Urothelium cell line (cell line): ENCODE measurements at regions not wholly inside any gene's neighbourhood (a gene's known extent, or its start where the extent isn't known, plus 50 kb on each side); places are given as distances from the start of the nearest gene placed in this dataset.

ENCODE experiments used
- DNase-seq: peaks from one replicate; pipeline ENCODE4 v3.0.0; 2011; ENCODE audit warnings: low spot score, mixed read lengths
- FAIRE-seq: peaks from 2 replicates; lab custom pipeline; 2011; peaks lifted over from hg19 to GRCh38; lab: Jason Lieb, UNC

DNA sequence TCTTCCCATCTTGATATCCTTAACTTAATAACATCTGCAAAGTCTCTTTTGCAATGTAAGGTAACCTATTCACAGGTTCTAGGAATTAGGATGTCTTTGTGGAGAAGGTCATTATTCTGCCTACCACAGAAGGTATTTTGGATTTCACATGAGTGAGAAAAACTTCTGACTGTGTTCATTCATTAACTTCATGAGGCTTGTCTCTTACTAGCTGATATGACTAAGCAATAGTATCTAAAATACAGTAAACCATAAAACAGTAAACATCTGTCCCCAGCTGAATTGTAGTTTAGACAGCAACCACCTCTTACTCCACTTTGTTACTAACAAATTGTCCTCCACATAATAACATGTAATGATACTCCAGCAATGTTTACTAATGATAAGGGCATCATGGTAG, 198.1 kb downstream of the SEC23A start:
- no peak for DNase-seq
- no peak for FAIRE-seq

GRCh38 chr14:38901791-38902190, 201.2 kb downstream of the SEC23A start:
- FAIRE-seq: no peak
- no peak for DNase-seq

- FAIRE-seq: no peak
- DNase-seq: no peak
Measured at GRCh38 chr14:38900887-38901286, 202.1 kb downstream of the SEC23A start.

DNA sequence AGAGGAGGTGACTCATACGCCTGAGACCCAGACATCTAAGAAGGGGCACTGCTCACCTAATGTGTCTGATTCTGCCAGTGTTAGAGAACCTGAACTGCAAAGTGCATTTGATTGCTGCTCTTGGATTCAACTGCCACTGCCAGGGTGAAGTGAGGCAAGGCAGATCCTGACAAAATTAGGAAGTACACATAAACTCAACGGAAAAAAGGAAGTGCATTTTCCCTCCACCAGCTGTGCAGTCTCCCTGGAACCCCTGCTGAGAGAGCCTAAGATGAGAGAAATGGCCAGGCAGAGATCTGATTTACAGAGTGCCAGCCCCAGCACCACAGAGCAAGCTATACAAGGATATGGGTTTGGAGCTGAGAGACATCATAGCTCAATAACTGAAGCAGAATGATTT, 215.3 kb downstream of the SEC23A start:
- FAIRE-seq: no peak
- DNase-seq: no peak

DNA sequence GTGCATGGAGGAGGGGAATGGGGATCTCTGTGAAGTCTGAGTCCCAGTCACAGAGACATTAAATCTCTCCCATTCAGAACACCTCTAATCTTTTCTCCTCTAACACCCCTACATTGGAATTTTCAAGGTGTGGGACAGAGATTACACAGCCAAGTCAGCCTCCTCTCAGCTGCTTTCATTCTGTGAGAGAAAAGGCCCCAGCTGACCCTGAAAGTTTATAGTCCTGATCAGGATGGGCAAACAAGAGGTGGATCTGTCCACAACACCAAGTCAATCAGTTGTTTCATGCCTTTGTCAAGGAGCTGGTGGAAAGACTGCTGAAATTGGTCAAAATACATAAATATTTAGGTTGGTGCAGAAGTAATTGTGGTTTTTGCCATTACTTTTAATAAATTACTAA, 218.9 kb downstream of the SEC23A start:
- FAIRE-seq: no peak

GRCh38 chr14:38883127-38883526, 219.9 kb downstream of the SEC23A start:
- DNase-seq (no peak), FAIRE-seq (no peak)

More for the DNA sequence above, 218.9 kb downstream of the SEC23A start:
- DNase-seq: no peak

GRCh38 chr14:38882533-38882932, 220.5 kb downstream of the SEC23A start:
- FAIRE-seq: no peak
- DNase-seq: no peak

- FAIRE-seq (no peak), DNase-seq (no peak)
Measured at GRCh38 chr14:38880643-38881524, 222.2 kb downstream of the SEC23A start.

GRCh38 chr14:38877744-38878388, 225.2 kb downstream of the SEC23A start:
- FAIRE-seq: no peak
- no peak for DNase-seq

- no peak for FAIRE-seq
- DNase-seq: no peak
Measured at GRCh38 chr14:38874721-38875120, 228.3 kb downstream of the SEC23A start.

DNA sequence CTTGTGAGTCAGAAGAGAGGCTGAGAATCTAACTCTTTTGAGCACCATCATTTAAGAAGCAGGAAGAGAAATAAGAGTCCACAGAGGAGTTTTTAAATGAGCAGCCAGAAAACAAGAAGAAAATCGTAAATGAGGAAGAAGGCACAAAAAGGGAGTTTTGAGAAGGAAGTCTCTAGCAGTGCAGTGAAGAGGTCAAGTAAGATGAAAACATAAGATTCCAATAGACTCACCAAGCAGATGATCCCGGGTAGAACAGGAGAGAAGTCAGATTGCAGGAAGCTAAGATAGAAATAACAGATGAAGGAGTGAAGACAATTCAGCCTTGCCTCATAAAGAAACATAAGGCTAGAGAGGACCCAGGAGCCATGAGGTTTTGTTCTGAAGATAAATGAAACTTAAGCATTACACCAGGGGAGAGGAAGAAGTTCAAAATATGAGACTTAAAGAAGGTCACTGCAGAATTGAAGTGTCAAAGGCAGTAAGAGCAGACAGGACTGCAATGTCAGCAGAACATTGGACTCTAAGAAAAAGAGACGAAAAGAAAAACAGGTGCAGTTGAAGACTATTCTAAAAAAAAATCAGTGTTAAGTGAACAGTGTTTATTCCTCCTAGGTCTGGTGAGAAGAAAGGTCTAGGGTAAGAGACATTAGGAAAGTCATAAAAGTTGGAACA, 229.0 kb downstream of the SEC23A start:
- DNase-seq: no peak
- FAIRE-seq: no peak

DNA sequence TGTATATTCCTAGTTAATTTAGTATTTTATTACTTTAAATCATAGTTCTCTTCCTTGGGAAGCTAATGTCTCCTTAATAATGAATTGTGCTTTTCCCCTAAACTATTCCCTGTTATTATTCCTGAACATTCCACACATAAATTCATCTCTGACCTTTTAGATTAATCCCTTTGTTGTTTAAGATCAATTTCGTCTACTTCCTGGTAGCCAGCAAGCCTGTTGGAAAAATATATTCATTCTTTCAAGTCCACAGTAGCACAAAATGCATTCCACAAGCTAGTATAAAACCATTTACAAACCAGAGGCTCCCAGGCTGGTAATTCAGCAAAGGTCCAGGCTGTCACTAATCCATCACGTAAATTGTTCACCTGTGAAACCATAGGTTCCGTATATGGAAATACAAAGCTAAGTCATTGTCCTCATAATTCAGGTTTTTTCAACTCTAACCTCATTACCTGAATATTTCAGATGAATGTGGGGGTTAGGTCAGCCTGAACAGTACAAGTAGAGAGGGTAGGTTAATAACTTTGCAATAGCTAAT, 232.7 kb downstream of the SEC23A start:
- FAIRE-seq (no peak), DNase-seq (no peak)

DNA sequence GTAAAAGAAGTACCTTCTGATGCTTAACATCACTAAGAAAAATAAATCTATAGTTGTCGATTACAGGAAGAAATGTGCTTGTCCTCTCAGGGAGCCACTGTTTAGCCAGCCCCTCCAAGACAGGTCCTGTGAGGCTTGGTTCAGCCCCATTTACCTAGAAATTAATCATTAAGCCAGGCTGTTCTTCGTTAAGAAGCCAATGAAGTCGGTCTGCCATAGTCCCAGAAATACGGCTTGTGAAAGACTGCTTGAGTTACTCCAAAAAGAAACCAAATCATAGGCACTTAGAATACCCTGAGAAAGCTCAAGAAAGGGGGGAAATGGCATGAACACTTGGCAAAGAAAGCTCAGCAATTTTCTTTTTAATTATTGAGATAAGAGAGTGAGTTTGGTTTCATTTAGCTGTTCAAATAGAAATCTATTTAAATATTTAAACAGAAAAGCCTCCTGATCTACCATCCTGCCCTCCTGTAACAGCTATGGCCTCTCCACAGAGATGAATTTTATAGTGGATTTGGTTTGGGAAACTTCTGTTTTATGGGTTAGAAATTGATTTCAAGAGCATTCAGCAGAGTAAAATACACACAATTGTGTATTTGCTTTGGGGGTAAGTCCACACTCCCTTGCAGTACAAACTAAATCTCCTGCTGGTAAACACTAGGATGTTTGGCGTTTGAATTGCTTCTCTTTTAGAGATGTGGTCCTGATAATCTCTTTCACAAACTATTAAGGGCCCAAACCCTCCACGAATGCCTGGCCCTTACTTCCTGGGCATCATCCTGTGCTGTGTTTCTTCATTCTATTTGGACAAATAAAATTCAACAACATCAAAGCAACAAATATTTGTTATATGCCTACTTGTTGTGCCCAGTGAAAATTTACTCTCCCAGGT, 234.4 kb downstream of the SEC23A start:
- no peak for FAIRE-seq

DNA sequence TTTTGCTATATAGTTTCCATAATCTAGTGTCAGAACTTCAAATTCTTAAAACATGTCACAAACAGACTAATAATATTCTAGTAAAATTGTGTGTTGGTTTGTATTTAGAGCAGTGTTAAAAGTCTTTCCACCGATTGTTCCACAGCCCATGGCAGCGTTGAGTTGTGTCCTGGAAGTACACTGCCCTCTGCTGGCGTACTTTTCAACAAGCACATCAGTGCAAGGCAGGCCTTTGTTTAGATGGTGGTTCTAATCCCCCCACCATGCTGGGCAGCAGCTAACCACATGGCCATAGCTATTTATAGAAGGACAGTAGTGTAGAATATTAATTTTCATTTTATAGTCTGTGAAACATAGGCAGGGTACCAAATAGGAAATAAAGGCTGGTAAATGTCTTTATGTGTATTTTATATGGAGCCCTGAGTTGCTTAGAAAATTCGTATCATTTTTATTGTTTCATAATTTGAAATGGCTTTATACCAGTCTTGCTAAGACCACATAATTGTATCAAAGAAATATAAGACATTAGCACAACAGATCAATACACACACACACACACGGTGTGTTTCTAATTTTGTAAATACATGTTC, 235.4 kb downstream of the SEC23A start:
- FAIRE-seq: no peak
- peak; percentile 60 for DNase-seq

More for the DNA sequence above, 234.4 kb downstream of the SEC23A start:
- DNase-seq: no peak

DNA sequence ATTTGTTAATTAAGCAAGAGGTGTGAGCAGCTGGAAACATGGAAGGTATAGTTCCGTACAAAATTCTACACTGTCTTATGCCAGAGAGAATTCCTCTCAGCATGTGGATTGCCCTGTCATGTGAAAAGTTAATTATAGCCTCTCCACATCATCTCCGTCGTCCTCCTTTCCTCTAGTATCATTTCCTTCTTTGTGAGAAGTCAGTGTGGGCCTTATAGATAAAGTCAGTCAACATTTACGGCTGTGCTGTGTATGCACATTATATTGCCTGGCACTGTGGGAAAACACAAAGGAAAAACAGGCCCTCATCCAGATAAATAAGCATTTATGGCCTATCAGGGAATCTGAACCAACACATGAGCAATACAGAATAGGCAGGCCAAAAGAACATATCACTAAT, 236.6 kb downstream of the SEC23A start:
- FAIRE-seq (no peak), DNase-seq (no peak)

DNA sequence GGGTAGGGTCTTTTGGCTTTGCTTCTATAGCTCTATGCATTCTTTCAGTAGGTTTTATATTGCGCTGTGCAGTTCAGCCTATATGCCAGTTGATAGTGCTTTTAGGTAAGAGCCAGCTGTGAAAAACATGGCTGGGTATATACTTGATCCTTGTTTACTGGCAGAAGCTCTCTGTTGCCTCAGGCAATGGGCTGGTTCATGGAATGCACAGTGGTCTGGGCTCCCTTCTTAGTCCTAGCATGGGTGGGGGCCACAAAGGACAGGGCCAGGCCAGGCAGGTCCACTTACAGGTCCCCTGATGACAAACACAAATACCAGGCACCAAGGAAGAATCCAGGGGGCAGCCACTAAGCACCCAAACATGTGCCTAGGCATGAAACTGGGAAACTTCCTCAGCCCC, 240.7 kb downstream of the SEC23A start:
- DNase-seq (no peak), FAIRE-seq (no peak)

DNA sequence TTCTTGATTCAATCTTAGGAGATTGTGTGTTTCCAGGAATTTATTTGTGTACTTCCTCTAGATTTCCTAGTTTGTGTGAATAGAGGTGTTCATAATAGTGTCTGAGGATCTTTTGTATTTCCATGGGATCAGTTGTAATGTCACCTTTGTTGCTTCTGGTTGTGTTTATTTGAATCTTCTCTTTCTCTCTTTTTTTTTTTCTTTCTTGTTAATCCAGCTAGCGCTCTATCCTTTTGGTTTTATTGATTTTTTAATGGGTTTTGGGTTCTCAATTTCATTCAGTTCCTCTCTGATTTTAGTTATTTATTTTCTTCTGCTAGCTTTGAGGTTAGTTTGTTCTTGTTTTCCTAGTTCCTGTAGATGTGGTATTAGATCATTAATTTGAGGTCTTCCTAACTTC, 242.5 kb downstream of the SEC23A start:
- no peak for FAIRE-seq
- DNase-seq: no peak

- DNase-seq (no peak), FAIRE-seq (no peak)
Measured at GRCh38 chr14:38856798-38857197, 246.2 kb downstream of the SEC23A start.

- FAIRE-seq: no peak
Measured at GRCh38 chr14:38855513-38855912, 247.5 kb downstream of the SEC23A start.

DNA sequence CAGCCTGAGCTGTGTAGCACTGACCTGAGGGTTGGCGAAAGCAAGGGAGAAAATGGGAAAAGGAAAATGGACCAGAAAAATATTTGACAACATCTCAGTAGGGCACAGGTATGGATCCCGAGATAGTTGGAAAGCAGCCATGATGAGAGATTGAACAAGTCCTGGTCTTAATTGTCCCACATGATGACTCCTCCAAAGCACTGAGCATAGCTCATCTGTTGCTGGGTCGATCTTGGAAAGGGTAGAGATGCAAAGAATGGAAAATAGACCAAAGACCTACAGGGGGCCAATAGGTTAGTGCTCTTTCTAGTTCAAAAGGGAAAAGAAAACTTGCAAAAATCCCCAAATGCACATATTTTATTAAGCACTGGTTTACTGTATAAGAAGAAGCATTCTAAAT, 251.9 kb downstream of the SEC23A start:
- FAIRE-seq (no peak), DNase-seq (no peak)

More at GRCh38 chr14:38855513-38855912, 247.5 kb downstream of the SEC23A start:
- no peak for DNase-seq
